Fibroblast of lung (primary cell): ENCODE measurements at regions not wholly inside any gene's neighbourhood (a gene's known extent, or its start where the extent isn't known, plus 50 kb on each side); places are given as distances from the start of the nearest gene placed in this dataset.

Experiments
- DNase-seq, 2 donors: peaks; one replicate each; pipeline versions ENCODE4 v3.0.0 to v3.0.0-alpha.2; 2010; ENCODE audit warnings: low read depth in 2 of 2
- H2AFZ ChIP-seq: 2 replicates; pipeline ENCODE4 v1.5.1; 2012; ENCODE audit warnings: low read length, control low read depth, inconsistent platforms
- H3K27ac ChIP-seq: 2 replicates; pipeline ENCODE4 v1.5.1; 2011; ENCODE audit warnings: low read length, control low read depth; ENCODE audit not compliant: insufficient read depth
- H3K27me3 ChIP-seq: 2 replicates; pipeline ENCODE4 v1.5.1; 2011; ENCODE audit warnings: mild to moderate bottlenecking, low read length; ENCODE audit not compliant: control insufficient read depth, insufficient read depth
- H3K36me3 ChIP-seq: 2 replicates; pipeline ENCODE4 v1.5.1; 2011; ENCODE audit warnings: low read length; ENCODE audit not compliant: control insufficient read depth, insufficient read depth
- H3K4me1 ChIP-seq: 2 replicates; pipeline ENCODE4 v1.5.1; 2011; ENCODE audit warnings: low read length; ENCODE audit not compliant: control insufficient read depth, insufficient read depth; ENCODE audit errors: extremely low read depth
- H3K4me2 ChIP-seq: 2 replicates; pipeline ENCODE4 v1.5.1; 2011; ENCODE audit warnings: low read length, control low read depth; ENCODE audit not compliant: insufficient read depth; ENCODE audit errors: extremely low read depth
- H3K4me3 ChIP-seq, 4 experiments: fragments of 200-600 bp in 1 of 4; sonication (generic) in 1 of 4; replicated peaks in 1 of 4; 2 replicates each; pipeline ENCODE4 v1.5.1; 2011 to 2016; ENCODE audit warnings: low read length in 4 of 4, low read depth in 3 of 4, mild to moderate bottlenecking in 3 of 4, control low read depth in 2 of 4, inconsistent platforms in 1 of 4, mixed read lengths in 1 of 4; ENCODE audit not compliant: insufficient read depth in 1 of 4; ENCODE audit errors: control extremely low read depth in 1 of 4
- H3K79me2 ChIP-seq: 2 replicates; pipeline ENCODE4 v1.5.1; 2012; ENCODE audit warnings: mild to moderate bottlenecking, low read length, inconsistent platforms; ENCODE audit not compliant: control insufficient read depth, insufficient read depth
- H3K9ac ChIP-seq: 2 replicates; pipeline ENCODE4 v1.5.1; 2011; ENCODE audit warnings: mild to moderate bottlenecking, low read length, control low read depth; ENCODE audit not compliant: insufficient read depth
- H3K9me3 ChIP-seq: 2 replicates; pipeline ENCODE4 v1.5.1; 2012; ENCODE audit warnings: low read depth, low read length; ENCODE audit not compliant: control insufficient read depth, insufficient read depth
- H4K20me1 ChIP-seq: 2 replicates; pipeline ENCODE4 v1.5.1; 2011; ENCODE audit warnings: low read length; ENCODE audit not compliant: control insufficient read depth, insufficient read depth; ENCODE audit errors: extremely low read depth
- CTCF ChIP-seq, 2 donors: IDR thresholded peaks in 1 of 2; conservative IDR thresholded peaks in 1 of 2; 1 replicate in 1 of 2; 2 replicates in 1 of 2; pipeline ENCODE4 v1.5.1; 2011 to 2012; ENCODE audit warnings: low read length in 2 of 2, control low read depth in 1 of 2, inconsistent platforms in 1 of 2, low read depth in 1 of 2, mild to moderate bottlenecking in 1 of 2
- EZH2 ChIP-seq: IDR thresholded peaks from 2 replicates; pipeline ENCODE4 v1.5.1; 2012; ENCODE audit warnings: low read length, control low read depth, mild to moderate bottlenecking; ENCODE audit errors: missing control alignments

GRCh38 chr14:29458547-29458946, 469.1 kb downstream of the PRKD1 start:
- H4K20me1 ChIP-seq: no peaks in the 10 kb centered on the region
- H3K27ac ChIP-seq: no peak overlapping the region
- no peaks in the 10 kb centered on the region for H3K36me3 ChIP-seq
- H3K79me2 ChIP-seq: no peaks in the 10 kb centered on the region
- no peaks in the 10 kb centered on the region for H3K4me1 ChIP-seq
- no peak overlapping the region for H3K4me3 ChIP-seq
- H3K9ac ChIP-seq: no peak overlapping the region
- DNase-seq: peak in 1 of 2 donors; percentile 46
- TF ChIP-seq CTCF (conservative IDR thresholded peaks at IDR 0.05 in 1 of 2, IDR thresholded peaks at IDR 0.05 in 1 of 2; ENCODE audit: low read depth in 1 of 2, low read length in 2 of 2) (no peak), EZH2 (no peak)
- no peaks in the 10 kb centered on the region for H3K9me3 ChIP-seq
- H3K27me3 ChIP-seq: no peaks in the 10 kb centered on the region
- H2AFZ ChIP-seq: no peak overlapping the region
- no peak overlapping the region for H3K4me2 ChIP-seq

DNA sequence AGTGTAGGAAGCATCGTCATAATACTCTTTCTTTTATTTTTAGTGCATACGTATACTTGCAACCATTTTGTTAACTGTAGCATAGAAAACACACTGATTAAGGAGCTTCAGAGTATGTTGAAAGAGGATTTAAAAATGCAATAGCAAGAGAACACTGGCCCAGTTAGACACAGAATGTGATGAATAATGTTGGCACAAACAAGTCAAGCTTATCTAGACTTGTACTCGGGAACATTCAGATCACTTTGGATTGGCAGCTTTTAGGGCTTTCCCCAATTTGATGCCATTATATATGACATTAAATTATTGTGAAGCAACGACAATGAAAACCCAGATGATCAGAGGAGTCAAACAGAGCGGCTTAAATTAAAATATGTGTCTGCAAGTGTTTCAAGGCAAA, 468.1 kb downstream of the PRKD1 start:
- H3K4me2 ChIP-seq: no peak overlapping the region
- no peak for TF ChIP-seq EZH2
- H4K20me1 ChIP-seq: no peaks in the 10 kb centered on the region
- no peak overlapping the region for H3K27ac ChIP-seq
- H3K9me3 ChIP-seq: no peaks in the 10 kb centered on the region
- no peak overlapping the region for H3K9ac ChIP-seq
- no peaks in the 10 kb centered on the region for H3K4me1 ChIP-seq
- no peak for DNase-seq
- H3K36me3 ChIP-seq: no peaks in the 10 kb centered on the region
- H3K79me2 ChIP-seq: no peaks in the 10 kb centered on the region
- no peak overlapping the region for H2AFZ ChIP-seq
- H3K27me3 ChIP-seq: no peaks in the 10 kb centered on the region
- H3K4me3 ChIP-seq: no peak overlapping the region

DNA sequence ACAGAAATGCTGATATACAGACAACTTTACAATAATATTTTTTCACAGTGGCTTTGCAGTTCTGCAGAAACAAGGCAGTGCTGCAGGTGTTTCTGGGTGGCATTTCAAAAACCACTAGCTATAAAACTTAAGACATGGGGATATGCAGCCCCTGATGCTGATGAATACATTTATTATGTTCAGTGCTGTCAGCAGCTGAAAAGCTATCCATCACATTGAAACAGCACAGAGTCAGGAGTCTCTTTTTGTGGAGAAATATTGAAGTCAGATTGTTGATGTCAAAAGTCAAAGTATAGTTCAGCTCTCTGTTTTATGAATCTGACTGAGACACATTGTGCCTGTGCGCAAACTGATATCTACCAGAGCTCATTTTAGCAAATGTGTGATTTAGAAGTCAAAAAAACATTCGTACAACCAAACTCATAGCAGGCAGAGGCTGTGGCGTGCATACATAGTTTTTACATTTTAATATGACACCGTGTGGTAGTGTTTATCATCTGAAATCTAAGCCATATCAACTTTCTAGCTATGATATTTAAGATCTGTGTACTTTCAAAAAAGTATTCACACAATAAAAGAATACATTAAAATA, 467.6 kb downstream of the PRKD1 start:
- Histone ChIP-seq H3K4me3 (no peak overlapping the region), H3K79me2 (no peaks in the 10 kb centered on the region), H2AFZ (no peak overlapping the region), H3K27me3 (no peaks in the 10 kb centered on the region), H4K20me1 (no peaks in the 10 kb centered on the region), H3K9ac (no peak overlapping the region), H3K4me2 (no peak overlapping the region), H3K36me3 (no peaks in the 10 kb centered on the region), H3K4me1 (no peaks in the 10 kb centered on the region), H3K9me3 (no peaks in the 10 kb centered on the region), H3K27ac (no peak overlapping the region)
- no peak for DNase-seq
- TF ChIP-seq EZH2 (no peak), CTCF (conservative IDR thresholded peaks at IDR 0.05 in 1 of 2, IDR thresholded peaks at IDR 0.05 in 1 of 2; ENCODE audit: low read depth in 1 of 2, low read length in 2 of 2) (no peak)
